ENCODE measurements at regions not wholly inside any gene's neighbourhood (a gene's known extent, or its start where the extent isn't known, plus 50 kb on each side); places are given as distances from the start of the nearest gene placed in this dataset.

DNA sequence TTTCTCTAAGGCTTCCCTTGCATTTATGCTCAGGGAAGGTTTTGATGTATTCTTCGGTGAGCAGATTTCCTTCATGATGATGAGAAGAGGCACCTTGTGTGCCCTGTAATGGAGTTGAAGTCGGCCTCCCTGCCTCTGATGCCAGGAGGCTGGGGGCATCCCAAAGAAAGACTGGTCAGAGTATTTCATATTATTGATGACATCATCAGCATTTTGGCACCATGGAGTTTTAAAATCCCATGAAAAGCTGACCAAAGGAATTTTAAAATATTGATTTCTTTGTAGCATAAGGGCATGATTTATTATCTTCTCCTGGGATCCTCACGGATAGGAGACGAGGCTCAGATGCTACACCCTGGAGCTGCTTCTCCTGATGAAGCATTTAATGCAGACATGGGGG, 231.2 kb upstream of the IRX1 start:
- TF ChIP-seq, protein P1, sequence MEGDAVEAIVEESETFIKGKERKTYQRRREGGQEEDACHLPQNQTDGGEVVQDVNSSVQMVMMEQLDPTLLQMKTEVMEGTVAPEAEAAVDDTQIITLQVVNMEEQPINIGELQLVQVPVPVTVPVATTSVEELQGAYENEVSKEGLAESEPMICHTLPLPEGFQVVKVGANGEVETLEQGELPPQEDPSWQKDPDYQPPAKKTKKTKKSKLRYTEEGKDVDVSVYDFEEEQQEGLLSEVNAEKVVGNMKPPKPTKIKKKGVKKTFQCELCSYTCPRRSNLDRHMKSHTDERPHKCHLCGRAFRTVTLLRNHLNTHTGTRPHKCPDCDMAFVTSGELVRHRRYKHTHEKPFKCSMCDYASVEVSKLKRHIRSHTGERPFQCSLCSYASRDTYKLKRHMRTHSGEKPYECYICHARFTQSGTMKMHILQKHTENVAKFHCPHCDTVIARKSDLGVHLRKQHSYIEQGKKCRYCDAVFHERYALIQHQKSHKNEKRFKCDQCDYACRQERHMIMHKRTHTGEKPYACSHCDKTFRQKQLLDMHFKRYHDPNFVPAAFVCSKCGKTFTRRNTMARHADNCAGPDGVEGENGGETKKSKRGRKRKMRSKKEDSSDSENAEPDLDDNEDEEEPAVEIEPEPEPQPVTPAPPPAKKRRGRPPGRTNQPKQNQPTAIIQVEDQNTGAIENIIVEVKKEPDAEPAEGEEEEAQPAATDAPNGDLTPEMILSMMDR (IDR thresholded peaks at IDR 0.05; ENCODE audit: borderline replicate concordance, extremely low read depth, low read length, poor library complexity, severe bottlenecking) = no peak
- TF ChIP-seq EZH2 (IDR thresholded peaks at IDR 0.05; ENCODE audit: borderline replicate concordance, low read depth, low read length, severe bottlenecking) = no peak

All from DND-41 (cell line).